GOT3 (cell line): ENCODE measurements at regions not wholly inside any gene's neighbourhood (a gene's known extent, or its start where the extent isn't known, plus 50 kb on each side); places are given as distances from the start of the nearest gene placed in this dataset.

ENCODE experiments used
- DNase-seq: peaks from one replicate; lab custom pipeline; 2025; ENCODE audit warnings: mixed read lengths; lab: John Stamatoyannopoulos, UW

DNA sequence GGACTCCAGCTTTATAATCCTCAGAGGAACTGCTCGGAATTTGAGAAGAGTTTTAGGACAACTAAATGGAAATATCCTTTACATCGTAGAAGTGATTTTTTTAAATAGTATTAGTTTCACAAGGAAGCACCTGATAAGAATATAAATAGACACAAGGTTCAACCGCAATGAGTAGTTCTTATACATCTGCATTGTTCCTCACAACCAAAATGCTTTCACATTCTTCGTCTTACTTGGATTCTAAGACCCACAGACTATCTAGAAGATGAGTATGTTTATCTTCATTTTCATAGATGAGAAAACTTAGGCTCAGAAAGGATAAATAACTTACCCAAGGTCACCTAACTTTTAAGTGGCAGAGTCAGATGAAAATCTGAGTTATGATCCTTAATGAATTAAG lies 469.0 kb downstream of the GALC start:
- DNase-seq: no peak

GRCh38 chr14:87522575-87522974 lies 470.4 kb downstream of the GALC start:
- no peak for DNase-seq

DNA sequence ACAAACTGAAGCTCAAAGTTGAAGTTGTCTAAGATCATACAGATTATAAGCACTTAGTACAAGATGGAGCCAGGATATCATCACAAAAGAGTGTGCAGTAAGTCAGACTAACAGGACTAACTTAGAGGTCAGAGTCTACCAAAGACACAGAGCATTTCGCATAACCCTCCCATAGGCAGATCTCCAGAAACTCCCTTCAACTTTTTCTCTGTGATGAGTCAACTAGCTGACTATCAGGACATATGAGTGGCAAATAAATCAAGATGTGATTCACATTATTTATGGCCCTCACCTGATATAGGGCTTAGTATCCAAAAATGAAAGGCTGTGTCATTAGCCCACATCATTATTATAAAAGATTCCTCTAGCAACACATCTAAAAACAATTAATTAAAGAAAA lies 484.6 kb downstream of the GALC start:
- no peak for DNase-seq

- DNase-seq: no peak
Measured at GRCh38 chr14:87503711-87504110, 489.3 kb downstream of the GALC start.

GRCh38 chr14:87497301-87497700 lies 495.7 kb downstream of the GALC start:
- no peak for DNase-seq

- no peak for DNase-seq
Measured at GRCh38 chr14:87494010-87494409, 499.0 kb downstream of the GALC start.

DNA sequence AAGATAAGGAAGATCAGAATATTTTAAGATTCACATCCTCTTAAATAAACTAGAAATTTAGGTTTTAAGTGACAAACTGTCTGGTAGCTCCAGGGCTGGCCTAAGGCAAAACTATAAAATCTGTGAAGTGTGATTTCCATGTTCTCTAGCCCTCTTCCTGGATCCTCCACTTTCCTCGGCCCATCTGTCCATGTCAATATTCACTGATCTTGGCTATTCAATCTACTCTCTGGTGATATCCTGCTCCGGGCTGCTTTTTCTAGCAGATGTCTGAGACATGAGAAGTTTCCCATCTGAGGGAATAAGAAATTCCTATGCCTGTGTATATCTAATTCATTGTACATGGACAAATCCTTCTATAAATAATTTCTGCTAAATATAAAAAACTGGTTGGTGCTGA lies 500.4 kb downstream of the GALC start:
- no peak for DNase-seq

- DNase-seq: no peak
Measured at GRCh38 chr14:87491816-87492215, 501.2 kb downstream of the GALC start.

- DNase-seq: no peak
Measured at GRCh38 chr14:87489196-87489819, 503.7 kb downstream of the GALC start.

DNA sequence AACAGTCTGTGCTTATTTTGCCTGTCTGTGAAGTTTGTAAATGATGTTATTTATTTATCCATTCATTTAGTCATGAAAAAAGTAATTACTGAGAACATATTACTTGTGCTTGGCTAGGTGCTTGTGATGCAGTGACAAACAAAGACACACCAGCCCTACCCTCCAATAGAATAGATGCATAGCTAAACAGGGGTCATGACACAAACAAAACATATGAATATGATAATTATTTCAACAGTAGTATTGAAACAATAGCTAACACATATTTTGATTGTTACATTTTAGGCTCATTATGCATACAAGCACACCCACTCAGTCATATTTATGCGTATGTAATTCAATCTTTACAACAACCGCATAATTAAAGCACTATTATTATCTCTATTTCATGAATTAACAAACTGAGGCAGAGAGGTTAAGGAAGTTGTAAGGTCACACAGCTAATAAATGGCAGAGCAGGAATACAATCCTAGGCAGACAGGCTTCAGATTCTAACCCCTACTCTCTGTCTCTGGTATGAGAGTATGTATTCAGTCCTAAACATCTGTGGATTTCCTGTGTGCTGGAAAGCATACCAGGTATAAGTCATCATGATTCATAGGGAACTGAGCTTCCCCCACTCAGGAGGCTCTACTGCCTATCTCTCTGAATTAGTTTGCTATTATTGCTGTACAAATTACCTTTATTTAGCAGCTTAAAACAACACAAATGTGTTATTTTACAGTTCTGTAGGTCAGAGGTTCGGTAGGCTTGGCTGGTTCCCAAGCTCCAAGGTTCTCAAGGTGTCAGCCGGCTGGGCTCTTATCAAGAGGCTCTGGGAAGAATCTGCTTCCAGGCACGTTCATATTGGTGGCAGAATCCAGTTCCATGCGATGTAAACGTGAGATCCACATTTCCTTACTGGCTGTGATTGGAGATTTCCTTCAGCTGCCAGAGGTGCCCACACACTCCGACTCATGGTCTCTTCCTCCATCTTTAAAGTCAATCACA lies 509.4 kb downstream of the GALC start:
- DNase-seq: no peak

DNA sequence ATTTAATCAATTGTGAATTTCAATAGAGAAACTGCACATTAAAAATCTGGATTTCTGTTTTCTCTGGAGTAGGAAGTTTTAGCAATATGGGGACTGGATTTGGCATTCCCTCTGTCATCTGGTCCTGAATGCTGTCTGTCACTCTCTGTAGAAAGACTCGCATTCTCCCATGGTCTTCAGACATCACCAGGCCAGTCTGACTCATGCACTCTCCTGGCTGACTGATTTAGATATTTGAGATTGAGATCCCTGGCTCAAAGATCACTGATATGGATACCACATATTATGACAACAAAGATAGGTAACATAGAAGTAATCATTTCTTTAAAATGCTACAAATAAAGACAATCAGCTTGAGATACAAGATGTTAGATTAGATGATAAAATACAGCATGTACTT lies 524.5 kb downstream of the GALC start:
- no peak for DNase-seq

DNA sequence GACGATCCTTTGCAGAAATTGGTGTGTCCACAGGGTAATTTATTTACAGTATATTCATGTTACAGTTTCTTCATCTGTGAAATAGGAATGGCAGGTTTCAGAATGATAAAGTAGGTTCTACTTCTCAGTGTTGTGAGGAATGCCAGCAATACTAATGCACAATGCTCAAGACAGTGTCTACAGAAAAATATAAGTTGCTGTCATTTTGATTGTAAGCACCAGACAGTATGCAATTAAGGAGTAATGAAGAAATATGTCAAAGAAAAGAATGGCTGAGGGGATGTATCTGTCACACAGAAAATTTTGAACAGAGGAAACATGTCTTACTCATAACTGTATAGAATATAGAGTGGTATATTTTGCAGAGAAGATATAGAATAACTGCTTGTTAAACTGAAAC lies 525.4 kb downstream of the GALC start:
- DNase-seq: no peak

DNA sequence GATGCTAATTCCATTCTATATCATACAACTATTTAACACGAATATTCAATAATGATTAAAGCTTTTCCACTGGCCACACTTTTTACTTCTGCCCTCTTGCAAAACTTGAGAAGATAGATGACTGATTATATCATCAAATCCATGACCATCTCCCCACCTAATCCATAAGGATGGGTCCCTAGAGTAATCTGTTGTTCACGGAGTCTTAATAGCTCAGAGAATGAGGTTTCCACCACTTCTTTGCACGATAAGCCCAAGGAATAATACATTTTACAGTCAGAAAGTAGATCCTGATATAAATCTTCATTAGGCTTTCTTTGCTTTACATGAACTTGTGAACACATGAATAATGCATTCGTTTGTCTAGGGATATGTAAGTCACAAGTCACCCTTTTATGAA lies 527.2 kb downstream of the GALC start:
- DNase-seq: no peak

DNA sequence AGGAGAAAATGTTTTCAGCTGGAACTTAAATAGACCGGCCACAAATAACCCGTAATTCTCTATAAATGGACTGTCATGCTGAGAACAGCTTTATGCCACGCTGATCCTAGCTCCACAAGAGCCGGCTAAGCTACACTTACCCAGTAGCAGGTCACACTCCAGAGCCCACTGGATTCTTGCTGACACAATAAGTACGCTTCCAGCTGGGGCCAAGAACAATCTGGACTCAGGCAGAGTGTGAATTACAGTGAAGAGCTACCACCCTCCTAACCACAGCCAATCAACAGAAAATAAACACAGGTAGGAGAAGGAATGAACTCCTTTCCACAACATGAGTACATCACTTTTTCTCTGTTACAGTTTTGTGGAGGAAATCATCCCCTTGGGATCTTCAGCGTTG lies 531.3 kb downstream of the GALC start:
- DNase-seq: no peak

- no peak for DNase-seq
Measured at GRCh38 chr14:87457720-87458119, 535.3 kb downstream of the GALC start.

- DNase-seq: no peak
Measured at GRCh38 chr14:87450193-87450592, 542.8 kb downstream of the GALC start.

DNA sequence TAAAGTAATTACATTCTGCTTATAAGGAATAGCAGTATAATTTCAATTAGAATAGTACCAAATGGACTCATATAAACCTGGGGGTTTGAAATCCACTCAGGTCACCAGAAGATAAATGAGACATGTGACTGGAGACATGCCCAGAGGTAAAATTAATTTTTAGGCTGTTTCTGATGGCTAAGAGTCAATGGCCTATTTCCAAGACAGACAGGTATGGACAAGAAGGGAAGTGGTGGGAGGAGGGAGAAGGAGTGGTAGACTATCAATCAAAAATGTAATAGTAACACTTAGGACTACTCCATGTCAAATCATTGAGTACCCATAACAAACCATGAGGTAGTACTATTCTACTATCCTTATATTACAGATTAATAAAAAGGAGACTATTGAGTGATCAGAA lies 544.0 kb downstream of the GALC start:
- DNase-seq: no peak

DNA sequence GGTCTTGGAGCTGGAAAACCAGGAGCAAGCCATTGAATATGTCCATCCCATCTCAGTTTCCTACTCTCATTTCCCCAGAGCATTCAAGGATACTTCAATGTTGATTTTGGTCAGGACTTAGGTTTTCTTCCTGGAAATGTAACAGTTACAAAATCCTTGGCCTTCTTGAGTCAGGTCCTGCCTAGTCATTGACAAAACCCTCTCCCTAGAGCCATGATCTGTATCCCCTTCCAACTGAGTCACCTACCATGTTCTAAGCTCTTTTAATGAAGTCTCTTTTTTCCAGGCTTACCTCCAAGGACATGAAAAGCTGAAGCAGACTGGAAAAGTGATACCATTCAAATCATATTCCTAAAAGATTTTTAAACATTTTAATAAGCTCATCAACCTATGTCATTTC lies 549.2 kb downstream of the GALC start:
- DNase-seq: no peak

DNA sequence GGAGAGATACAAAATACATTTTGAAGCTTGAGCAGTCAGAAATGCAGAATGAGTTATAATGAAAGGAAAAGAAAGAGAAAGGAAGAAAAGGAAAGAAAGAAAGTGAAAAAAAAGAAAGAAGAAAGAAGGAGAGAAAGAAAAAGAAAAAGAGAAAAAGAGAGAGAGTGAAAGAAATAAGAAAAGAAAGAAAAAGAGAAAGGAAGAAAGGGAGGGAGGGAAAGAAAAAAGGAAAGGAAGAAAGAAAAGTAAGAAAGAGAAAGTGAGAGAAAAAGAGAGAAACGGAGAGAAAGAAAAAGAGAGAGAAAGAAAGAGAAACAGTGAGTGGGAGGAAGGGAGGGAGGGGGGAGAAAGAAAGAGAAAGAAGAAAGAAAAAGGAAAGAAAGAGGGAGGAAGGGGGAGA lies 549.9 kb downstream of the GALC start:
- no peak for DNase-seq

DNA sequence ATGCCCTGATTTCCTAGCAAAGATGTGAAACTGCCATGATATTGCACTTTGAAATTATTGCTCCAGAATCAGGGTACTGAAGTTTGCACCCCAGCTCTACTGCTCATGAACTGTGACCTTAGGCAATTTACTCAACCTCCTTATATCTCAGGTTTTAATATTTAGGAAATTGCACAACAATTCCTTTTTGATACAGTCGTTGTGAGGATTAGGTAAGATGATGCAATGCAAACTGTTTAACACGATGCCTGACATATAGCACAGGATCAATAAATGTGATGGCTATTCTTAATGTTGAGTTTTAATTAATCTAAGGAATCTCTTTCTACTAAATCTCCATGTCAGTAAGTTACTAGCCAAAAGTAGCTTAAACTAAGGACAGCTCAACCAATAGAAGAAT lies 555.8 kb downstream of the GALC start:
- DNase-seq: no peak

- DNase-seq: no peak
Measured at GRCh38 chr14:87434680-87435079, 558.3 kb downstream of the GALC start.

GRCh38 chr14:87434011-87434410 lies 559.0 kb downstream of the GALC start:
- DNase-seq: no peak

GRCh38 chr14:87432698-87433097 lies 560.3 kb downstream of the GALC start:
- DNase-seq: no peak

GRCh38 chr14:87430810-87431209 lies 562.2 kb downstream of the GALC start:
- no peak for DNase-seq
